SKM-1 (cell line): ENCODE measurements at regions not wholly inside any gene's neighbourhood (a gene's known extent, or its start where the extent isn't known, plus 50 kb on each side); places are given as distances from the start of the nearest gene placed in this dataset.
"Not testable (repeated sequence)": the region's sequence is repeated elsewhere in the genome, so short reads cannot be mapped to it uniquely, and the experiment has no call there.

ENCODE experiments used
- DNase-seq: peaks from one replicate; lab custom pipeline; 2025; ENCODE audit not compliant: unreplicated experiment; lab: John Stamatoyannopoulos, UW

GRCh38 chr10:125605167-125605566, 77.8 kb downstream of the TEX36 start:
- DNase-seq = no peak

GRCh38 chr10:125602825-125603224, 80.1 kb downstream of the TEX36 start:
- no peak for DNase-seq

GRCh38 chr10:125599194-125599593, 83.8 kb downstream of the TEX36 start:
- DNase-seq = no peak

DNA sequence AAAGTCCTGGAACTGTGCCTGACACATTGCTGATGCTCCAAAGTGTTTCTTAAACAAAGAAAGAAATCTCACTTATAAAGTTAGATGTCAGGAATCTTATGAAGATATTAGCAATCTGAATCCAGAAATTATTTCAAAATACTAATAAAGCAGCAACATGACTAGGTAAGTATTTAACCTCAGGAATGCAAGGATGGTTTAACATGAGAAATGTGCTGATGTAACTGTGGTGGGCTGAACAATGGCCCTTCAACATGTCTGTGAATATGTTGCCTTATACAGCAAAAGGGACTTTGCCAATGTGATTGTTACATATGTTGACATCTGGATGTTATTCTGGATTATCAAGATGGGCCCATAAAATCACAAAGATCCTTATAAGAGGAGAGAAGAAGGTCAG, 87.1 kb downstream of the TEX36 start:
- no peak for DNase-seq

DNA sequence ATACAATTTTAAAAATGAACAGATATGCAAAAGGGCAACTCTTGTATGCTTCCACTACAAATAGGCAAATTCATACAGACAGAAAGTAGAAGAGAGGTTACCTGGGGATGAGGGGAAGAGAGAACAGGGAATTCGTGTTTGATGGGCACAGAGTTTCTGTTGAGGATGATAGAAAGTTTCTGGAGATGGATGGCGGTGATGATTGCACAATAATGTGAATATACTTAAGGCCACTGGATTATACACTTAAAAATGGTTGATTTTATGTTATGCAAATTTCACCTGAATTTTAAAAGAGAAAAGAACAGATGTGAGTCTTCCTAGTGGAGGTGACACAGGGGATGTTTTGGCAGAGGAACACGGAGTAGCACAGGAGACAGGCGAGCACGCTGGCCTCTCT, 89.3 kb downstream of the TEX36 start:
- DNase-seq = no peak

DNA sequence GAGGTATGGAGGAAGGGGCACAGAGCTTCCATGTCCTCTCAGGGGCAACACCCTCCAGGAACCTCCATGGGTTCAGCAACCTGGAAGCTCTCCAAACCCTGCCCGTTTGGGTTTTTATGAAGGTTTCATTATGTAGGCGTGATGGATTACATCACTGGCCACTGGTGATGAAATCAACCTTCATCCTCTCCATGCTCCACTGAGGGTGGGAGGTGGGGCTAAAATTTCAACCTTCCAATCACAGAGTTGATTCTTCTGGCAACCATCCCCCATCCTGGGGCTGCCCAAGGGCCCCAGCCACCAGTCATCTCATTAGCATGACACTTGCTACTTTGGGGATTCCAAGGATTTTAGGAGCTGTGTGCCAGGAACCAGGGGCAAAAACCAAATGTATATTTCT, 90.1 kb downstream of the TEX36 start:
- DNase-seq = no peak

DNA sequence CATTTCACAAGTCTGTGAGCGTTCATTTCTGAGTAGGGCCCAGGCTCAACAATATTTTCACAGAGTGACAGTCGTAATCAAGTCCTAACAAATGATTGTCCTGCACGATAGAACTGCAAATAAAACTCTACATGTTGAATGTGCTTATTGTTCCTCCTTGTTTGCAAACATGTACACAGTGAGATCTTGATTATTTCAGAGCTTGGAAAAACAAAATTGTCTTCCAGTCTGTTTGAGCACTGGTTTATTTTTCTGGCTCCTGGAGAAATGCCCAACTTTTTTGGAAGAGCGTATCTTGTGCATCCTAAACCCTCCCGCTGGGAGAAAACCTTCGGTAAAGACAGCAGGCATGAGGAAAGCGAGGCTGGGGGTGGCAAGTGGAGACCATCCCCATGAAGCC, 91.1 kb downstream of the TEX36 start:
- no peak for DNase-seq

DNA sequence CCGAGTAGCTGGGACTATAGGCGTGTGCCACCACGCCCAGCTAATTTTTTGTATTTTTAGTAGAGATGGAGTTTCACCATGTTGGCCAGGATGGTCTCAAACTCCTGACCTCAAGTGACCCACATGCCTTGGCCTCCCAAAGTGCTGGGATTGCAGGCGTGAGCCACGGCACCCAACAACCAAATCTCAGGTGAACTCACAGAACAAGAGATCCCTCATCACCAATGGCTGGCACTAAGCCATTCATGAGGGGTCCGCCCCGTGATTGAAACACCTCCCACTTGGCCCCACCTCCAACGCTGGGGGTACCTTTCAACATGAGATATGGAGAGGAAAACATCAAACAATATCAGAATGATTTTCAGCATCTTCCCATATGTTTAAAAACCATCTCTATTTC, 94.2 kb downstream of the TEX36 start:
- not testable (repeated sequence) for DNase-seq

GRCh38 chr10:125584954-125585353, 98.0 kb downstream of the TEX36 start:
- no peak for DNase-seq

DNA sequence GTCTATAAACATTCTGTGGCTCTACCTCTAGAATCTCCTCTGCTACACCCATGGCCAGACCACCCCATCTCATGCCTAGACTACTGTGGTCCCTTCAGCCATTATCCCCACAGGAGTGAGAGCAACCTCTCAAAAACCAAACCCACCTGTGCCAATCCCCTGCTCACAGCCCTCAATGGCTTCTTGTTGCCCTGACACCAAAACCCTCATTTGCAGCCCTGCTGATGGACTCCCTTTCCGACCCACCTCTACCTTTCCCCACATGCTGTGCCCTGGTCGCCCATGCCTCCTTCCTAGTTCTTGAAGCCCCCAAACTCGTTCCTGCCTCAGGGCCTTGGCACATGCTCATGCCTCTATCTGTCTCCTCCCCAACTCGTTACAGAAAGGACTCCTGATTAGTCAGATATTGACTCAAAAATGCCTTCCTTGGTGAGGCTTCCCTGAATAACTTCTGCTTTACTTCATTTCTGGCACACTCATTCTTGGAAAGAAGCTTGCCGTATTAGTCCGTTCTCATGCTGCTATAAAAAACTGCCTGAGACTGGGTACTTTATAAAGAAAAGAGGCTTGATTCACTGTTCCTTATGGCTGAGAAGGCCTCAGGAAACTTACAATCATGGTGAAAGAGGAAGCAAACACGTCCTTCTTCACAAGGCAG, 104.2 kb downstream of the TEX36 start:
- DNase-seq = no peak

DNA sequence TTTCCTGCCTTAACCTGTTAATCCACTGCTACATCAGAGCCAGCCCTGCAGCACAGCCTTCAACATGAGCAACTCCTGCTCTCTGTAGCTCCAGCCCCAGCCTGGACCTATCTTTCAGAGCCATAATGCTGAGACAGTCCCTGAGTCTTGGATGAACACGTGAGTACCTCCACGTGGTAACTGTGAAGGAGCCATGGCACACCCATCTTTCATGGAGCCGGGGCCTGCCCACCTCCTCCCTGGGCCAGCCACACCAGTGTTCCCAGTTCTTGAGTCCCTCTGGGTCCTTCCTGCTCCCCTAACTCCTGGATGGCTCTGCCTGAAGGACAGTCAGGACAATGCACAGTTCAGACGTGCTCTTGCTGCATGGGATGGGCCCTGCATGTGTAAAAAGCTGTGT, 107.1 kb downstream of the TEX36 start:
- DNase-seq = no peak

- DNase-seq = no peak
Observed at GRCh38 chr10:125568156-125568555, 114.8 kb downstream of the TEX36 start.

- no peak for DNase-seq
Observed at GRCh38 chr10:125567529-125567928, 115.4 kb downstream of the TEX36 start.

DNA sequence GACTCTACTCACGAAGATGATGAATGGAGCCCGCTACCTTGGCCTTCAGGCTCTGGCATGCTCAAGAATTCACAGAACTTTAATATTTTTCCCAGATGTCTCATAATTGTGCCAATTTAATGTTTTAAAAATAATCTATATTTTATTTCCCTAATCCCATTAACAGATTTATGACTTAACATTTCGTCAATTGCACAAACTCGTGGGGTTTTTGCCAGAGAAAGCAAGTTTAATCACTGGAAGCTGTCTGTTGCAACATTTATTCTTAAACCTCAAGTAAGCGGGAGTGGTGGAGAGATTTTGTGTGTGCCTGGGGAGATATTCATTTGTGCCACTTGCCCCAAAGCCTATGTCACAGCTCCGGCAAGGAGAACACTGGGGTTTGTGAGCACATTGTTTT, 117.9 kb downstream of the TEX36 start:
- no peak for DNase-seq

DNA sequence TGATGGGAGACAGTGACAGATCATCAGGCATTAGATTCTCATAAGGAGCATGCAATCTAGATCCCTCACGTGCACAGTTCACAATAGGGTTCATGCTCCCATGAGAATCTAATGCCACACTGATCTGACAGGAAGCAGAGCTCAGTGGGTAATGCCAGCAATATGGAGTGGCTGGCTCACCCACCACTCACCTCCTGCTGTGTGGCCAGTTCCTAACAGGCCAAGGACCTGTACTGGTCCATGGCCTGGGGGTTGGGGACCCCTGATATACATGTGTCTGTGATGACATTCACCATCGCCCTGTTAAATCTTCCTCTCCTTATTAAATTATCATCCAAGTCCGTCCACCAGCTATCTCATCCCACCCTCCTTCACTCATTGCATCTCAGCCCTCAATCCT, 118.4 kb downstream of the TEX36 start:
- no peak for DNase-seq

- DNase-seq = no peak
Observed at GRCh38 chr10:125562737-125563136, 120.2 kb downstream of the TEX36 start.

DNA sequence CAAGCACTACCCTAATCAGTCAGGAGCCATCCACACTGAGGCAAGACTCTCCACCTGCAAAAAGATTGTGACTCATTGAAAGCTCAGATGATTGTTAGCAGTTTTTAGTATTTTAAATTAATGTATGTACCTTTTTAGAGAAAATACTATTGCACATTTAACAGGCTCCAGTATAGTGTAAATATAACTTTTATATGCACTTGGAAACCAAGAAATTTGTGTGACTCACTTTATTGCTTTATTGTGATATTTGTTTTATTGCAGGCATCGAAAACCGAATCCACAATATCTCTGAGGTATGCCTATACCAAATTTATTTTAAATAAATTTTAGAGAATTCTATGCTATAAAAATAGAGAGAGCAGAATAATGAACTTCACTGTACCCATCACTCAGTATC, 122.0 kb downstream of the TEX36 start:
- DNase-seq = no peak

GRCh38 chr10:125559210-125559609, 123.8 kb downstream of the TEX36 start:
- DNase-seq = no peak

DNA sequence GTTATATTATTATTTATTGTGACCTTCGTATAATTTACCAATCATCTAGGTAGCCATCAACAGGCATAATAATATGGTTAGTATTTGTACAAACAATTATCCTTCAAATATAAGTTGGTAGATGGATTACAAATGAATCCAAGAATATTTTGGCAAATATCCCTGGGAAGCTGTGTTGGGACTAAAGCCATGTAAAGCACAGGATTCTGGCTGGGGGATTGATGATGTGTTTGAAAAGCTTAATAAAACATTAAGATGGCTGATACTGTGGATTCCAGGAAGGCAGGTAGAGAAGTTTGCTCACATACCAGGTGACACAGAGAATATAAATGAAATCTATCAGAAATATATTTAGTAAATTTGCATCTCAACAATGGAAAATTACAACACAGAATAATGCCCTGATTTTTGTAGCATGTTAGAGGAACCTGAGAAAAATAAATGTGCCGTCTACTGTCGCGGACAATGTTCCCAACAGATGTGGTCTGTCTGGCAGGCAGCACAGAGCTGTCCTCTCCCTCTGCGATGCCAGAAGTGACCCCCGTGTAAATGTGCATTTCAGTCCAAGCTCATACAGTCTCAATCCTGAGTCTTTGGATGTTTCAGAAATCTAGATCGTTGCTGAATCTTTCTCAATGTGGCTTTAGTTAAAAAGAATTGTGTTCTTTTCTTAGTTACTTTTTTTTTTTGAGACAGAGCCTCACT, 125.0 kb downstream of the TEX36 start:
- no peak for DNase-seq

- no peak for DNase-seq
Observed at GRCh38 chr10:125557311-125557710, 125.7 kb downstream of the TEX36 start.

- no peak for DNase-seq
Observed at GRCh38 chr10:125556882-125557281, 126.1 kb downstream of the TEX36 start.

DNA sequence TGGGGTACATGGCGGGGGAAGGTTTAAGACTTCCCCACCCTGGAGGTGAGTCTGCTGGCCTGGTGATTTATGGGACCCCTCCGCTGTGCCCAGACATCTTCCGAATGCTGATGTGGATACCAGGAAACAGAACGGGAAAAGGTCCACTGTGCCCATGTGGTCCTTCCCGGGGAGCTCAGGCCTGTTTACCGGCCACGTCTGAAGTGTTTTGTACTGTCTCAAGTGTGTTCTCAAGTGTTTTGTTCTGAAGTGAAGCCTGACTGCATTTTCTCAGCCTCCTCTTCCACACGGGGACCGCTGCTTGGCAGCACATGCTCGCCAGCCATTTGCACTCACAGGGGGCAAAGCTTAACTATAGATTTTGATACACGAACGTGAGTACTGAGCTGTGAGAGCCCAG, 127.2 kb downstream of the TEX36 start:
- no peak for DNase-seq

DNA sequence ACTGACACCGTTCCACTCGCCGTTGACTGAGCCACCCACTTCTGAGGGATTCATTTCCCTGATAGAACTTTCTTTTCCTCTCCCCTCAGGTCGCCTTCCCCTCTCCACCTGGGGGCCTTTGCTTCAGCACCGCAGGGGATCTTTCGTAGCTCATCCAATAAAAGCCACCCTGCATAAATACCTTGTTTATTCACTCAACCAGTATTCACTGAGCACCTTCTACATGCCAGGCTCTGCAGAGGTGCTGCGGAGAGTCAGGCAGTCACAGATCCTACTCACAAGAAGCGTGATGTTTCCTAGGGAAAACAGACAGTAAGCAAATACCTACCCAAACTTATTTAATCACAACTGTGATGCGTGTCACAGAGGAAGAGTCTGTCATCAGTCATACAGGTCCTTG, 127.7 kb downstream of the TEX36 start:
- no peak for DNase-seq
